SK-N-MC (cell line): ENCODE measurements at regions not wholly inside any gene's neighbourhood (a gene's known extent, or its start where the extent isn't known, plus 50 kb on each side); places are given as distances from the start of the nearest gene placed in this dataset.

Experiments
- FOXP2 ChIP-seq: optimal IDR thresholded peaks from 2 replicates; pipeline ENCODE3; 2011; ENCODE audit warnings: mild to moderate bottlenecking, moderate library complexity; ENCODE audit not compliant: insufficient read depth; ENCODE audit errors: extremely low read length, control extremely low read depth
- POLR2AphosphoS5 ChIP-seq: IDR thresholded peaks from 2 replicates; pipeline ENCODE4 v1.6.1; 2012; ENCODE audit warnings: mild to moderate bottlenecking, low read depth, low read length, borderline replicate concordance

DNA sequence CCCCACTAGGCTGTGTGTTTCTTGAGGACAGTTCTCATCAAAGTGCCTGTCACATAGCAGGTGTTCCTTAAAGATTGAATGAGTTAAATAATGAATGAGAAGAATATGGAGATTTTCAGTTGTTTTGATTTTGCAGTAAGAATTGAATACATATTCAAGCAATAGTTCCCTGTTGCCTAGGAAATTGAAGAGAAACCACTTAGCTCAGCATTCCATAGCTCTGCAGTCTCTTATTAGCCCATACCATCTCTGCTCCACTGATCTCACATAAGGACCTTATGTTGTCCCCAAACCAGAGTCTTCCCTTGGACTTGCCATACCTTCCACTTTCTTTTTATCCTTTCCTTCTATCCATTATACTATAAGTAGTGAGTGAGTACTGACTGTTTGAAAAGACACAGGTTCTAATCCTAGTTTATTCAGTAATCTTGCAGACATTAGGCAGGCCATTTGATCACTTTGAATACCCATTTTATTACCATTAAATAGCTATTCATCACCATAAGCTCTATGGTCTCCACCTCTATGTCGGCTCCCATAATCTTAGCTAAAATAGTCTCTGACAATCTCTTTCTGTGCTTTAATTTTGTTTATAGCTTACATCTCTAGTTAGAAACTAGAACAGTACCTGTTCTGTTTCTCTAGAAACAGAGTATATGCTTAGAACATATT, 1059.6 kb upstream of the SLIT2 start:
- TF ChIP-seq FOXP2 (no peak), POLR2AphosphoS5 (no peak)
